ENCODE measurements at regions not wholly inside any gene's neighbourhood (a gene's known extent, or its start where the extent isn't known, plus 50 kb on each side); places are given as distances from the start of the nearest gene placed in this dataset.
A peak's percentile ranks its signal among the peaks of the same experiment; 100 is the strongest.

- TF ChIP-seq CTCF (IDR thresholded peaks at IDR 0.05; ENCODE audit: unreplicated experiment in 3 of 3): no peak
- H3K27me3 Mint-ChIP-seq (ENCODE audit: low read depth): peaks cover 62% of the 10 kb centered on the region
- no peak overlapping the region for H3K27ac Mint-ChIP-seq
- no peak overlapping the region for H3K4me3 Mint-ChIP-seq
- no peaks in the 10 kb centered on the region for H3K36me3 Mint-ChIP-seq (ENCODE audit: low read depth)
- H3K9me3 Mint-ChIP-seq: no peaks in the 10 kb centered on the region
- H3K4me1 Mint-ChIP-seq: no peaks in the 10 kb centered on the region
Measured at GRCh38 chr22:22346401-22347107, 102.0 kb downstream of the VPREB1 start.

DNA sequence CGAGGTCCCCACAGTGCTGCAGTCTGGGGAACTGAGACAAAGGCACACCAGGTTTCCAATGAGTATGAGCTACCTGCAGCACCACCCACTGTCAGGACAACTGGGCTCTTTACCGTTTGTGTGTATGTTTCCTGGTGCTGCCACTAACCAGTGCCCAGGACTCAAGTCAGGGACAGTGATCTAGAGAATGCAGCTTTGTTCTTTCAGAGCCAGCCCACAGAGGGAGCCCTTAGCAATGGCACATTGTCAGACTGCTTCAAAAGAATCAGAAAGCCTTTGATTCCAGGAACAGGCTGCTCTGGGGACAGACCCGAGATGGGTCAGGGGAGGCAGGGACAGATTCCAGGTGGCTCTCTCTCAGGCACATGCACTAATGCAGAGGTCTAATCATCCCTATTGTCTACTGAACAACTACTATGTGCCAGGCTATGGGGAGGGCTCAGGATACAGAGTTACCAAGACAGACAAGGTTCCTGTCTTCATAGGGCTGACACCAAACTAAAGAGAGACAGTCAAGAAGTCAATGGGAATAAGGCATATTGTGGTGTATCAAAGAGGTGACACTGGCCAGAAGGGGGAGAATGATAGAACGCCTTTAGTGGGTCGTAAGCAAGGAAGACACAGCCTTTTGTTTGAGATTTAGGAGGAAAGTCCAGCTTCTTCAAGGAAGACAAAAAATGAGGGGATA is 103.7 kb downstream of the VPREB1 start:
- peak in 1 of 3 experiments; percentile 18 for TF ChIP-seq CTCF (IDR thresholded peaks at IDR 0.05; ENCODE audit: unreplicated experiment in 3 of 3)
- no peak overlapping the region for H3K27ac Mint-ChIP-seq
- H3K27me3 Mint-ChIP-seq (ENCODE audit: low read depth): peaks cover 72% of the 10 kb centered on the region
- no peaks in the 10 kb centered on the region for H3K36me3 Mint-ChIP-seq (ENCODE audit: low read depth)
- H3K4me1 Mint-ChIP-seq: no peaks in the 10 kb centered on the region
- no peaks in the 10 kb centered on the region for H3K9me3 Mint-ChIP-seq
- no peak overlapping the region for H3K4me3 Mint-ChIP-seq

- Mint-ChIP-seq H3K4me3 (no peak overlapping the region), H3K4me1 (no peaks in the 10 kb centered on the region)
- TF ChIP-seq CTCF (IDR thresholded peaks at IDR 0.05; ENCODE audit: unreplicated experiment in 3 of 3): no peak
Measured at GRCh38 chr22:22348815-22349454, 104.3 kb downstream of the VPREB1 start.

DNA sequence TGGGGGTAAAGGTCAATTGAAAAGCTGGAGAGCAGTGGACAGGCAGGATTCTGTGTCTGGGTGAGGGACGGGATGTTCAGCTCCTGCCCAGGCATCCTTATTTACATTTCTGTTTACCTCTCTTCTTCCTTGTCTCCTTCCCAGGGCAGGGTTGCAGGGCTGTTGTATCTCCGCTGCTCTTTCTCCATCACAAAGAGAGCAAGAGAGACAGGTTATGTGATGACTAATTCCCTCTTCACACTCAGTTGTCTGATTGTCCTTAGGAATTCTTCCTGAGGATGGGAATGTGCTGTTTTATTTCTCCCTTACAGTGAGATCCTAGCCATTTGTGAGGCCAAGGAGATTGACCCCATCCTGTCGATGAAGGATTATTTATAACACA is 104.9 kb downstream of the VPREB1 start:
- Mint-ChIP-seq H3K4me3 (no peak overlapping the region), H3K27me3 (ENCODE audit: low read depth) (peaks cover 72% of the 10 kb centered on the region), H3K4me1 (no peaks in the 10 kb centered on the region), H3K36me3 (ENCODE audit: low read depth) (no peaks in the 10 kb centered on the region), H3K27ac (no peak overlapping the region), H3K9me3 (no peaks in the 10 kb centered on the region)
- no peak for TF ChIP-seq CTCF (IDR thresholded peaks at IDR 0.05; ENCODE audit: unreplicated experiment in 3 of 3)

More at GRCh38 chr22:22348815-22349454, 104.3 kb downstream of the VPREB1 start:
- H3K9me3 Mint-ChIP-seq: no peaks in the 10 kb centered on the region
- H3K27me3 Mint-ChIP-seq (ENCODE audit: low read depth): peaks cover 72% of the 10 kb centered on the region
- H3K27ac Mint-ChIP-seq: no peak overlapping the region
- no peaks in the 10 kb centered on the region for H3K36me3 Mint-ChIP-seq (ENCODE audit: low read depth)

DNA sequence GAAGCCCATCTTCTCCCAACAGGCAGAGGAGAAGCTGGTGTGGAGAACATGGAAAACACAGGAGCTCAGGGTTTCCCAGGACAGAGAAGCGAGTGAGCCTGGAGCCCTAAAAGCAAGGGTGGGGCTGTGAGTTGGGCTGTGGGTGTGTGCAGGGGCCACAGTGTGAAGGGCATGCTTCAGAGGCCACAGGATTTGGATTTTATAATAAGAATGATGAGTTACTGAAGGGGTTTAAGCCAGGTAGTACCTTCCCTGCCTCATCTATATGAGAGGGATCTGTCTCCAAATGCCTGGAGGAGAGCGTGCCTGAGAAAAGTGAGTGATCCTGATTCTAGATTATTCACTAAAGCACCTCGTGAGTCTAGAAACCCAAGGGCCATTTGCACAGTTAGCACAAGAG is 106.8 kb downstream of the VPREB1 start:
- no peaks in the 10 kb centered on the region for H3K4me1 Mint-ChIP-seq
- H3K27ac Mint-ChIP-seq: no peak overlapping the region
- no peaks in the 10 kb centered on the region for H3K36me3 Mint-ChIP-seq (ENCODE audit: low read depth)
- no peak overlapping the region for H3K4me3 Mint-ChIP-seq
- H3K27me3 Mint-ChIP-seq (ENCODE audit: low read depth): peaks cover 80% of the 10 kb centered on the region
- no peaks in the 10 kb centered on the region for H3K9me3 Mint-ChIP-seq
- TF ChIP-seq CTCF (IDR thresholded peaks at IDR 0.05; ENCODE audit: unreplicated experiment in 3 of 3): no peak
